Cardiac fibroblast (primary cell): ENCODE measurements at regions not wholly inside any gene's neighbourhood (a gene's known extent, or its start where the extent isn't known, plus 50 kb on each side); places are given as distances from the start of the nearest gene placed in this dataset.
"Not testable (repeated sequence)": the region's sequence is repeated elsewhere in the genome, so short reads cannot be mapped to it uniquely, and the experiment has no call there.

Experiments used
- DNase-seq, 2 donors: peaks; one replicate each; pipeline versions ENCODE4 v3.0.0 to v3.0.0-alpha.2; 2010; ENCODE audit warnings: low read depth in 2 of 2
- H3K4me3 ChIP-seq, 2 donors: replicated peaks in 1 of 2; 1 replicate in 1 of 2; 2 replicates in 1 of 2; pipeline ENCODE4 v1.5.1; 2011; ENCODE audit warnings: low read depth in 2 of 2, low read length in 2 of 2, mild to moderate bottlenecking in 2 of 2, moderate library complexity in 1 of 2
- CTCF ChIP-seq: IDR thresholded peaks from one replicate; pipeline ENCODE4 v1.5.1; 2011; ENCODE audit warnings: low read depth, mild to moderate bottlenecking, low read length, inconsistent platforms

- no peak for DNase-seq
- no peak overlapping the region for H3K4me3 ChIP-seq
- no peak for TF ChIP-seq CTCF
These were observed 173.5 kb upstream of the KLF6 start for GRCh38 chr10:3958472-3958996.

GRCh38 chr10:3955955-3956617, 171.1 kb upstream of the KLF6 start:
- TF ChIP-seq CTCF = no peak
- DNase-seq = no peak
- H3K4me3 ChIP-seq = no peak overlapping the region

DNA sequence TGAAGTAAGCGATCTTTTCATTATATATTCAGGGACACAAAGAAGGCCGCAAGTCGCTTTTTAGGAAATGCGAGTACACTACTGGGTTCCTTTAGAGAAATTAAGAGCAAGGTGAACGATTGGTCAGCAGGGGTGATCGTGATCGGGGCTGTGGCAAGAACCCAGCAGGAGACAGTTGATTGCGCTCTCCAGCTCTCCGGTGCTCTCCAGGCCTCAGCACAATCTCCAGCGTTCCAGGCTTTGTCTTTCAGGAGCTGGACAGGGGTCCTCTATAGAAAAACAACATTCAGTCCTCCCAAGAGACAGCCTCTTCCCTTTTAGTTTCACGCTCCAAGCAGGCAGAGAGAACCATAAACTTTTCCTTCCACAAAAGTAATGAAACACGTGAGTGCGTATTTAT, 170.5 kb upstream of the KLF6 start:
- H3K4me3 ChIP-seq = no peak overlapping the region
- no peak for TF ChIP-seq CTCF
- DNase-seq = peak in 1 of 2 donors; percentile 16

DNA sequence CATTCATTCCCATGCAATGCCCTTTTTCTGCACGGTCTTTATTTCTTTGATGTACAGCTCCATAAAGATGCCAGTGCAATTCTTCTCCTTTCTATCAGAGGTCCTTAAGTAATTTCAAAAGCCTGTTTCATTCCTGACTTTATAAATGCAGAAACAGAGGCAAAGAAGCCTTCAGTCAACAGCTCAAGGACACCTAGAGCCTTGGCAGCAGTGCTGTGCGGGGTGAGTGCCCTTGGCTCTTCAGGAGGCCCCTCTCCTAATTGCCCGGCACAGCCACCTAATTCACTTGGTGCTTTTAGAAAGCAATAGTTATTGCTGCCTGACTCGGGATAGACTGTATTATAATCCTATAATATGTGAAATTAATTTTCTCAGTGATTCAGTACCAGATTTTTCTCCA, 169.6 kb upstream of the KLF6 start:
- no peak for TF ChIP-seq CTCF
- no peak for DNase-seq
- no peak overlapping the region for H3K4me3 ChIP-seq

DNA sequence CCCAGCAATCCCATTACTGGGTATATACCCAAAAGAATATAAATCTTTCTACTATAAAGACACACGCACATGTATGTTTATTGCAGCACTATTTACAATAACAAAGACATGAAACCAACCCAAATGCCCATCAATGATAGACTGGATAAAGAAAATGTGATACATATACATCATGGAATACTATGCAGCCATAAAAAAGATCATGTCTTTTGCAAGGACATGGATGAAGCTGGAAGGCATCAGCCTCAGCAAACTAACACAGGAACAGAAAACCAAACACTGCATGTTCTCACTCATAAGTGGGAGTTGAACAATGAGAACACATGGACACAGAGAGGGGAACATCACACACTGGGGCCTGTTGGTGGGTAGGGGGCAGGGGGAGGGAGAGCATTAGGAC, 169.0 kb upstream of the KLF6 start:
- H3K4me3 ChIP-seq, DNase-seq: not testable (repeated sequence)

DNA sequence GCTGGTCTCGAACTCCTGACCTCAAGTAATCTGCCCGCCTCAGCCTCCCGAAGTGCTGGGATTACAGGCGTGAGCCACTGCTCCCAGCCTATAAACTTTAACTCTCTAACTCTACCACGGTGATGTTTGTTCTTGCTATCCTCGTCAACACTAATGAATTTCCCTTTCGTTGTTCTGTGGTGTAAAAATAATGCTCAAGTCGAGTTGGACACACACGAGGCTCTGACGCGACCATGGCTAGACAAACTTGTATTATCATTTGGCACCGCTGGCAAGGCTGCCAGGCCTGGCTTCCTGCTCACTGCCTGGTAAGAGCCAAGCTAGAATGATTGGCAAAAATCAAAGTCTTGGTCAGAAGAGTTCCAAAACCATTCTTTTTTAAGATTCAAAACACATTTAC, 167.0 kb upstream of the KLF6 start:
- TF ChIP-seq CTCF = no peak
- H3K4me3 ChIP-seq = no peak overlapping the region
- DNase-seq = no peak

- no peak overlapping the region for H3K4me3 ChIP-seq
- no peak for DNase-seq
- no peak for TF ChIP-seq CTCF
These were observed 165.8 kb upstream of the KLF6 start for GRCh38 chr10:3950676-3951275.
